GM12872 (cell line): ENCODE measurements at regions not wholly inside any gene's neighbourhood (a gene's known extent, or its start where the extent isn't known, plus 50 kb on each side); places are given as distances from the start of the nearest gene placed in this dataset.

Experiments
- CTCF ChIP-seq: IDR thresholded peaks from 3 replicates; pipeline ENCODE4 v1.5.1; 2011; ENCODE audit warnings: low read depth, mild to moderate bottlenecking, low read length, moderate library complexity; ENCODE audit not compliant: insufficient read depth

- TF ChIP-seq CTCF = no peak
These were observed 84.8 kb upstream of the SELENOP start for GRCh38 chr5:42896523-42896922.

GRCh38 chr5:42894057-42894456, 82.4 kb upstream of the SELENOP start:
- no peak for TF ChIP-seq CTCF

GRCh38 chr5:42889311-42889933, 77.7 kb upstream of the SELENOP start:
- peak; percentile 83 for TF ChIP-seq CTCF

- TF ChIP-seq CTCF = no peak
These were observed 77.1 kb upstream of the SELENOP start for GRCh38 chr5:42888771-42889170.

- no peak for TF ChIP-seq CTCF
These were observed 75.9 kb upstream of the SELENOP start for GRCh38 chr5:42887575-42887974.

- no peak for TF ChIP-seq CTCF
These were observed 75.4 kb upstream of the SELENOP start for GRCh38 chr5:42887097-42887496.

GRCh38 chr5:42886635-42887034, 74.9 kb upstream of the SELENOP start:
- no peak for TF ChIP-seq CTCF
